Activated CD4-positive, alpha-beta T cell treated with anti-CD3 and anti-CD28 coated beads for 1 hour (primary cell): ENCODE measurements at regions not wholly inside any gene's neighbourhood (a gene's known extent, or its start where the extent isn't known, plus 50 kb on each side); places are given as distances from the start of the nearest gene placed in this dataset.
"Not testable (repeated sequence)": the region's sequence is repeated elsewhere in the genome, so short reads cannot be mapped to it uniquely, and the experiment has no call there.

ENCODE experiments used
- DNase-seq: peaks from one replicate; pipeline ENCODE4 v3.0.0-alpha.2; 2020

- no peak for DNase-seq
Observed at GRCh38 chr4:163077680-163078079, 89.0 kb downstream of the NAF1 start.

GRCh38 chr4:163072222-163072621, 94.5 kb downstream of the NAF1 start:
- no peak for DNase-seq

GRCh38 chr4:163071308-163071707, 95.4 kb downstream of the NAF1 start:
- no peak for DNase-seq

GRCh38 chr4:163070023-163070422, 96.7 kb downstream of the NAF1 start:
- no peak for DNase-seq

GRCh38 chr4:163063891-163064290, 102.8 kb downstream of the NAF1 start:
- no peak for DNase-seq

GRCh38 chr4:163048447-163048846, 118.2 kb downstream of the NAF1 start:
- DNase-seq = peak; percentile 7

GRCh38 chr4:163042306-163042705, 124.4 kb downstream of the NAF1 start:
- DNase-seq = no peak

- no peak for DNase-seq
Observed at GRCh38 chr4:163017135-163017534, 149.6 kb downstream of the NAF1 start.

GRCh38 chr4:163012816-163013215, 153.9 kb downstream of the NAF1 start:
- no peak for DNase-seq

- no peak for DNase-seq
Observed at GRCh38 chr4:163003979-163004378, 162.7 kb downstream of the NAF1 start.

- DNase-seq = no peak
Observed at GRCh38 chr4:162988530-162988929, 178.2 kb downstream of the NAF1 start.

- DNase-seq = no peak
Observed at GRCh38 chr4:162985131-162985530, 181.6 kb downstream of the NAF1 start.

- no peak for DNase-seq
Observed at GRCh38 chr4:162984621-162985020, 182.1 kb downstream of the NAF1 start.

- no peak for DNase-seq
Observed at GRCh38 chr4:162981823-162982222, 184.9 kb downstream of the NAF1 start.

GRCh38 chr4:162978398-162978797, 188.3 kb downstream of the NAF1 start:
- no peak for DNase-seq

- no peak for DNase-seq
Observed at GRCh38 chr4:162977788-162978187, 188.9 kb downstream of the NAF1 start.

GRCh38 chr4:162972661-162973330, 193.9 kb downstream of the NAF1 start:
- no peak for DNase-seq

- no peak for DNase-seq
Observed at GRCh38 chr4:162969194-162969593, 197.5 kb downstream of the NAF1 start.

GRCh38 chr4:162965978-162966377, 200.7 kb downstream of the NAF1 start:
- not testable (repeated sequence) for DNase-seq

- DNase-seq = no peak
Observed at GRCh38 chr4:162959046-162959445, 207.6 kb downstream of the NAF1 start.

GRCh38 chr4:162957521-162958143, 209.1 kb downstream of the NAF1 start:
- no peak for DNase-seq

- no peak for DNase-seq
Observed at GRCh38 chr4:162954976-162955375, 211.7 kb downstream of the NAF1 start.

GRCh38 chr4:162952232-162952631, 214.5 kb downstream of the NAF1 start:
- DNase-seq = no peak

GRCh38 chr4:162945713-162946112, 221.0 kb downstream of the NAF1 start:
- no peak for DNase-seq

- no peak for DNase-seq
Observed at GRCh38 chr4:162943263-162943662, 223.4 kb downstream of the NAF1 start.
